GM12878 (cell line): ENCODE measurements at regions not wholly inside any gene's neighbourhood (a gene's known extent, or its start where the extent isn't known, plus 50 kb on each side); places are given as distances from the start of the nearest gene placed in this dataset.

ENCODE experiments used
- ASH2L ChIP-seq: fragments of 300-600, 200-600 bp; sonication (generic); IDR thresholded peaks from 2 replicates; pipeline ENCODE4 v1.6.1; 2017; ENCODE audit warnings: low read depth, mild to moderate bottlenecking, borderline replicate concordance
- BHLHE40 ChIP-seq, 2 experiments: fragments of 450-650 bp in 1 of 2; IDR thresholded peaks; 2 replicates each; pipeline ENCODE4 v1.6.1; 2011 to 2017; ENCODE audit warnings: low read depth in 2 of 2, borderline replicate concordance in 1 of 2, improper control_type of control experiment in 1 of 2, low read length in 1 of 2, mild to moderate bottlenecking in 1 of 2
- EGR1 ChIP-seq, 2 experiments: IDR thresholded peaks; 1 replicate in 1 of 2; 2 replicates in 1 of 2; pipeline ENCODE4 v1.6.1; 2011 to 2012; ENCODE audit warnings: low read depth in 2 of 2, low read length in 2 of 2, borderline replicate concordance in 1 of 2, mild to moderate bottlenecking in 1 of 2, moderate library complexity in 1 of 2
- FOS ChIP-seq: IDR thresholded peaks from 3 replicates; pipeline ENCODE4 v1.6.1; 2011; ENCODE audit warnings: borderline replicate concordance; ENCODE audit not compliant: insufficient read length; ENCODE audit errors: extremely low read depth
- GABPA ChIP-seq: IDR thresholded peaks from 2 replicates; pipeline ENCODE4 v1.6.1; 2014; ENCODE audit warnings: antibody characterized with exemption, low read depth, mild to moderate bottlenecking, inconsistent platforms
- JUND ChIP-seq: IDR thresholded peaks from 2 replicates; pipeline ENCODE4 v1.6.1; 2012; ENCODE audit warnings: low read depth, mild to moderate bottlenecking, low read length, improper control_type of control experiment, moderate library complexity
- RFX5 ChIP-seq: IDR thresholded peaks from 2 replicates; pipeline ENCODE4 v1.6.1; 2011; ENCODE audit warnings: low read depth, low read length, improper control_type of control experiment
- SP1 ChIP-seq: IDR thresholded peaks from one replicate; pipeline ENCODE4 v1.6.1; 2011; ENCODE audit warnings: low read depth, low read length
- SPI1 ChIP-seq: IDR thresholded peaks from 2 replicates; pipeline ENCODE4 v1.6.1; 2011; ENCODE audit warnings: low read depth, mild to moderate bottlenecking, low read length, moderate library complexity, borderline replicate concordance; ENCODE audit not compliant: insufficient read depth
- TF ChIP-seq, protein P1 (sequence below): fragments of 150-350 bp; IDR thresholded peaks from 2 replicates; pipeline ENCODE4 v1.6.1; 2016; ENCODE audit warnings: low read depth, low read length
- TF ChIP-seq, protein P2 (sequence below): IDR thresholded peaks from 2 replicates; pipeline ENCODE4 v1.6.1; 2012; ENCODE audit warnings: low read depth, low read length, improper control_type of control experiment
- TF ChIP-seq, protein P3 (sequence below): IDR thresholded peaks from 2 replicates; pipeline ENCODE4 v1.6.1; 2012; ENCODE audit warnings: mild to moderate bottlenecking, low read depth, low read length

GRCh38 chr3:152073267-152073666 lies 195.5 kb upstream of the MBNL1 start (continued):
- TF ChIP-seq, protein P1, sequence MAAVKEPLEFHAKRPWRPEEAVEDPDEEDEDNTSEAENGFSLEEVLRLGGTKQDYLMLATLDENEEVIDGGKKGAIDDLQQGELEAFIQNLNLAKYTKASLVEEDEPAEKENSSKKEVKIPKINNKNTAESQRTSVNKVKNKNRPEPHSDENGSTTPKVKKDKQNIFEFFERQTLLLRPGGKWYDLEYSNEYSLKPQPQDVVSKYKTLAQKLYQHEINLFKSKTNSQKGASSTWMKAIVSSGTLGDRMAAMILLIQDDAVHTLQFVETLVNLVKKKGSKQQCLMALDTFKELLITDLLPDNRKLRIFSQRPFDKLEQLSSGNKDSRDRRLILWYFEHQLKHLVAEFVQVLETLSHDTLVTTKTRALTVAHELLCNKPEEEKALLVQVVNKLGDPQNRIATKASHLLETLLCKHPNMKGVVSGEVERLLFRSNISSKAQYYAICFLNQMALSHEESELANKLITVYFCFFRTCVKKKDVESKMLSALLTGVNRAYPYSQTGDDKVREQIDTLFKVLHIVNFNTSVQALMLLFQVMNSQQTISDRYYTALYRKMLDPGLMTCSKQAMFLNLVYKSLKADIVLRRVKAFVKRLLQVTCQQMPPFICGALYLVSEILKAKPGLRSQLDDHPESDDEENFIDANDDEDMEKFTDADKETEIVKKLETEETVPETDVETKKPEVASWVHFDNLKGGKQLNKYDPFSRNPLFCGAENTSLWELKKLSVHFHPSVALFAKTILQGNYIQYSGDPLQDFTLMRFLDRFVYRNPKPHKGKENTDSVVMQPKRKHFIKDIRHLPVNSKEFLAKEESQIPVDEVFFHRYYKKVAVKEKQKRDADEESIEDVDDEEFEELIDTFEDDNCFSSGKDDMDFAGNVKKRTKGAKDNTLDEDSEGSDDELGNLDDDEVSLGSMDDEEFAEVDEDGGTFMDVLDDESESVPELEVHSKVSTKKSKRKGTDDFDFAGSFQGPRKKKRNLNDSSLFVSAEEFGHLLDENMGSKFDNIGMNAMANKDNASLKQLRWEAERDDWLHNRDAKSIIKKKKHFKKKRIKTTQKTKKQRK = no peak
- TF ChIP-seq ASH2L (no peak), EGR1 (IDR thresholded peaks at IDR 0.05; ENCODE audit: borderline replicate concordance in 1 of 2, low read depth in 2 of 2, low read length in 2 of 2) (no peak), FOS (no peak), BHLHE40 (IDR thresholded peaks at IDR 0.05; ENCODE audit: borderline replicate concordance in 1 of 2, low read depth in 2 of 2, low read length in 1 of 2) (no peak), JUND (no peak), RFX5 (no peak), SP1 (no peak), SPI1 (no peak), GABPA (no peak)
- TF ChIP-seq, protein P2, sequence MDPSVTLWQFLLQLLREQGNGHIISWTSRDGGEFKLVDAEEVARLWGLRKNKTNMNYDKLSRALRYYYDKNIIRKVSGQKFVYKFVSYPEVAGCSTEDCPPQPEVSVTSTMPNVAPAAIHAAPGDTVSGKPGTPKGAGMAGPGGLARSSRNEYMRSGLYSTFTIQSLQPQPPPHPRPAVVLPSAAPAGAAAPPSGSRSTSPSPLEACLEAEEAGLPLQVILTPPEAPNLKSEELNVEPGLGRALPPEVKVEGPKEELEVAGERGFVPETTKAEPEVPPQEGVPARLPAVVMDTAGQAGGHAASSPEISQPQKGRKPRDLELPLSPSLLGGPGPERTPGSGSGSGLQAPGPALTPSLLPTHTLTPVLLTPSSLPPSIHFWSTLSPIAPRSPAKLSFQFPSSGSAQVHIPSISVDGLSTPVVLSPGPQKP = no peak
- TF ChIP-seq, protein P3, sequence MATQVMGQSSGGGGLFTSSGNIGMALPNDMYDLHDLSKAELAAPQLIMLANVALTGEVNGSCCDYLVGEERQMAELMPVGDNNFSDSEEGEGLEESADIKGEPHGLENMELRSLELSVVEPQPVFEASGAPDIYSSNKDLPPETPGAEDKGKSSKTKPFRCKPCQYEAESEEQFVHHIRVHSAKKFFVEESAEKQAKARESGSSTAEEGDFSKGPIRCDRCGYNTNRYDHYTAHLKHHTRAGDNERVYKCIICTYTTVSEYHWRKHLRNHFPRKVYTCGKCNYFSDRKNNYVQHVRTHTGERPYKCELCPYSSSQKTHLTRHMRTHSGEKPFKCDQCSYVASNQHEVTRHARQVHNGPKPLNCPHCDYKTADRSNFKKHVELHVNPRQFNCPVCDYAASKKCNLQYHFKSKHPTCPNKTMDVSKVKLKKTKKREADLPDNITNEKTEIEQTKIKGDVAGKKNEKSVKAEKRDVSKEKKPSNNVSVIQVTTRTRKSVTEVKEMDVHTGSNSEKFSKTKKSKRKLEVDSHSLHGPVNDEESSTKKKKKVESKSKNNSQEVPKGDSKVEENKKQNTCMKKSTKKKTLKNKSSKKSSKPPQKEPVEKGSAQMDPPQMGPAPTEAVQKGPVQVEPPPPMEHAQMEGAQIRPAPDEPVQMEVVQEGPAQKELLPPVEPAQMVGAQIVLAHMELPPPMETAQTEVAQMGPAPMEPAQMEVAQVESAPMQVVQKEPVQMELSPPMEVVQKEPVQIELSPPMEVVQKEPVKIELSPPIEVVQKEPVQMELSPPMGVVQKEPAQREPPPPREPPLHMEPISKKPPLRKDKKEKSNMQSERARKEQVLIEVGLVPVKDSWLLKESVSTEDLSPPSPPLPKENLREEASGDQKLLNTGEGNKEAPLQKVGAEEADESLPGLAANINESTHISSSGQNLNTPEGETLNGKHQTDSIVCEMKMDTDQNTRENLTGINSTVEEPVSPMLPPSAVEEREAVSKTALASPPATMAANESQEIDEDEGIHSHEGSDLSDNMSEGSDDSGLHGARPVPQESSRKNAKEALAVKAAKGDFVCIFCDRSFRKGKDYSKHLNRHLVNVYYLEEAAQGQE = no peak
- TF ChIP-seq, all 136 proteins: peak for 0
